ENCODE measurements at regions not wholly inside any gene's neighbourhood (a gene's known extent, or its start where the extent isn't known, plus 50 kb on each side); places are given as distances from the start of the nearest gene placed in this dataset.

DNA sequence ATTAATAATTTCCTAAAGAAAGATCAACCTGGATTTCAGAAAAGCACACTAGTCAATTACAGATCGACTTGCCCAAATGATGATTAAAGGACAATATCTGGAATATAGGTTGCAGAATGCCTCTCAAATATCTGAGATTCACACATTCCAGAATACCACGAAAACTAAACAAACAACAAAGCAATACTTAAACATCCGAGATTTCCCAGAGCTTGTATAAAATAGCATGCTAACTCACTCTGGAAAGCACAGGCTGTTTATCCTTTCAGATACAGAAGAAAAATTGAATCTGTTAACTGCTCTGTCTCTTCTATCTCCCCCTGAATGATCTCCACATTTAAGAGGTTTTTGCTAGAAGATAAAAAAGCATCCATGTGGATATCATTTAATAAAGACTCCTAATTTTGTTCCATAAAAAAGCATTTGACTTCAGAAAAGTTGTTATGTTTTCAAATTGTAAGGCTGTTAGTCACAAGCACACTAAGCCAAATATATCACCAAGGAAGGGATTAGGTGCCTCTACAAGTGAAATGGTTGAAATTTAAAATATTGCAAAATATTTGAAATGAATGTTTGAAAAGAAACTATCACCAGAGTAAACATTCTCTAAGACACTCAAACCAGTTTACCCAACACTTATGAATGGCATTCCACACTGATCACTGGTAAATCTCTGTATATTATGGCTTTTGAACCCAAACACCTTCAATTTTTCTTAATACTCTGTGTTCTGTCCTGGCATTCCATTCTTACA lies 865.1 kb upstream of the ADAMTS5 start:
- no peak for DNase-seq

GRCh38 chr21:27831177-27831576 lies 864.3 kb upstream of the ADAMTS5 start:
- no peak for DNase-seq

GRCh38 chr21:27827972-27828371 lies 861.1 kb upstream of the ADAMTS5 start:
- no peak for DNase-seq

DNA sequence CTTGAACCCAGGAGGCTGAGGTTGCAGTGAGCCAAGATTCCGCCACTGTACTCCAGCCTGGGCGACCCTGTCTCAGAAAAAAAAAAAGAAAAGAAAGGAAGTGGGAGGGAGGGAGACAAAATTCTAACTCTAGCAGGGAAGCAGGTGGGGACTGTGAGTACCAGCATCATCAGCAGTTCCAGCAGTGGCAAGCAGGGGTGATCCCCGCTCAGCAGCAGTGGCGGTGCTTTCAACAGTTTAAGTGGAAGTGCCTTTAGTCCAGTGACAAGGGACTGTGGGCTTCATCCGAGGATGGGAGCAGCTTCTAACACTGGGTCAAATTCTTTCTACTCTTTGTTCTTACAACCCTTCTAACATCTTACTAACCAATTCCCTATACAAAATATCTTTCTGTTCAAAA lies 858.1 kb upstream of the ADAMTS5 start:
- no peak for DNase-seq

DNA sequence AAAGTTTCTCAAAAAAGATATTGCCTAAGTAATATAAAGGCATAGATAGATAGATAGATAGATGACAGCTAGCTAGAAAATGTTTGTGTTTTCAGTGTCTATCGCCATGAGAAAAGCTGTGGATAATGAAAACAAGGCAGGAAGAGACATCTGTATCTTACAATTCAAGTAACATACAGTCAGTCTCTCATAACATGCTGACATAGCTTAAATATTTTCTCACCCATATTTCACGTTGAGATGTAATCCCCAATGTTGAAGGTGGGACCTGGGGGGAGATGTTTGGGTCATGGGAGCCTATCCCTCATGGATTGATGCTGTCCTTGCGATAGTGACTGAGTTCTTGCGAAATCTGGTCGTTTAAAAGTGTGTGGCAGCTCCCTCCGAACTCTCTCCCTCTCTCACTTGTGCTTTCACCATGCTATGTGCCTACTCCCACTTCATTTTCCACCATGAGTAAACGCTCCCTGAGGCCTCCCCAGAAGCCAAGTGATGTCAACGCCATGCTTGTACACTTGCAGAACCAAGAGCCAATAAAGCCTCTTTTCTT lies 856.8 kb upstream of the ADAMTS5 start:
- no peak for DNase-seq

GRCh38 chr21:27820342-27820741 lies 853.5 kb upstream of the ADAMTS5 start:
- DNase-seq = no peak

DNA sequence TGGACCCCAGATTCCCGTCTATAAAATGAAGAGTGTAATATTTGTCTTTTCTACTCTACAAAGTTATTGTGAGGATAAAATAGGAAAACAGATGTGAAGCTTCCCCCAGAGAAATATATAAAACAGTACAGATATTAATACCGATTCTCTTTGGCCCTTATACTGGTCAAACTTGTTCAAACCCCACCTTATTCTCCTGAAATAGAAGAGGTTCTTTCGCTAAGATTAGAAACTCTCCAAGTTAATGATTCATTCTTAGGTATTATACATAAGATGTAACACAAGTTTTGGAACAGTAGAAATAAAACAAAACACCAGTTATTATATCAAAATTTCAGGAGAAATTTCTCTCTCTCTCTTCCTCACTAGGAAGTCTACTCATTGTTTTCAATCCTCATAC lies 852.4 kb upstream of the ADAMTS5 start:
- DNase-seq = no peak

- DNase-seq = no peak
These were observed 852.0 kb upstream of the ADAMTS5 start for GRCh38 chr21:27818847-27819246.

DNA sequence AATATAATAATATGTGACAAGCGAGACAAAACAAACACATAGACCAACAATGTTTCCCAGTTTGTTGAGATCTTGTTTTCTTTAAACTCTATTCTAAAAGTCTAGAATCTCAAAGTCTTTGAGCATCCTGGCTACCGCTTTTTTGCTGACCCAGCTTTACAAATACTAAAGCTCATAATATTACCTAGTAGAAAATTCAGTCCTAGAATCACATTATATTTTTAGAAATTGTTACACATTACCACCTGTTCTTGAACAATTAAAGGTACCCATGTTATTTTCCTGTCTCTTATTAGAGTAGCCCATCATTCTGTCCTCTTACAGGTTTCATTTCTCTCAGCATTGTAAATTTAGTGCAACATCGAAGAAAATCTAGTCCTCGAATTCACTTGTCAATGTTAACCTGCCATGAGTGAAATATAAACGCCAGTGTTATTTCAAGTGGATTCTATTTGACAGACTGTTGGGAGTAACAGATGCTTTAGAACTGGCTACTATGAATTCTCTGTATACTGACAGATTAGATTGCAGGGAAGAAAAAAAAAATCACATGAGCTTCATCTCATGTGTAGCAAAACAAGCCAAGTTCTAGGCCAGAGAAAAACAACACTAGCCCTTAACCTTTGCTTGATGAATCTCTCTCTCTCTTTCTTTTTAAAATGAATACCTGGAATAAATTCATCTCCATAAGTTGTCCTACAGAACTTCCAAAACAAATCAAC lies 851.2 kb upstream of the ADAMTS5 start:
- no peak for DNase-seq

DNA sequence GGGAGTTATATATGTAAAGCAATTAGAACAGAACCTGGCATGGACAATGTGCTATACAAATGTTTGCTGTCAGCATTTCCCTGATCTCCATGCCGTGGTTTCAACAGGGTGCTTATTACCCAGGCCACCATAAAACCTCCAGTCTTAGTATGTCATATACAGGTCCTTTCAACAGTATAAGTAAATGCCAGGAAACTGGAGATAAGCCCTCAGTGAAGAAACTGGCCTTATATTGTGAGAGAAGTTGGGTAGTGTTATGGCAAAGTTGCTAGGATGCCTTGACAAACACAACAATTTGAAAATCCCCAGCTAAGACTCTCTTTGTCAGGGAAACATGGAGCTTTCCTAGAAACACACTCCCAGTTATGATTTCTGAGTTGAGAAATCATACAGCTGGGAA lies 850.2 kb upstream of the ADAMTS5 start:
- DNase-seq = no peak

DNA sequence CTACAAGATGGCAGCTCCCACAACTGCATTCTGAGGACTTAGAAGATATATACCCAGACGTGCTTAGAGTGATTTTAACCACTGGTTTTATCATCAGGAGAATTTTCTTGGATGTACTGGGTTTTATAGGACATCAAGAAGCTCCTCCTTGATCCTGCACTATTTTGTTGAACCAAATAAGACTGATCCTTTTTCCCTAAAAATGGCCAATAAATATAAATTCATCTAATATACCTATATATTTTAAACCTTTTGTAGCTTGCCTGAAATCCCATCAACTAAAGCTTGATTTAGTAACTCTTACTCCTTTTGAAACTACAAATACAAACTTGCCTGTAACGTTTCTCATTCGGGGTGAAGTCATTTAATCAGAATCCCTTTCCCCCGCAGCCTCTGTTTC lies 849.4 kb upstream of the ADAMTS5 start:
- DNase-seq = no peak

GRCh38 chr21:27814226-27814625 lies 847.3 kb upstream of the ADAMTS5 start:
- no peak for DNase-seq

DNA sequence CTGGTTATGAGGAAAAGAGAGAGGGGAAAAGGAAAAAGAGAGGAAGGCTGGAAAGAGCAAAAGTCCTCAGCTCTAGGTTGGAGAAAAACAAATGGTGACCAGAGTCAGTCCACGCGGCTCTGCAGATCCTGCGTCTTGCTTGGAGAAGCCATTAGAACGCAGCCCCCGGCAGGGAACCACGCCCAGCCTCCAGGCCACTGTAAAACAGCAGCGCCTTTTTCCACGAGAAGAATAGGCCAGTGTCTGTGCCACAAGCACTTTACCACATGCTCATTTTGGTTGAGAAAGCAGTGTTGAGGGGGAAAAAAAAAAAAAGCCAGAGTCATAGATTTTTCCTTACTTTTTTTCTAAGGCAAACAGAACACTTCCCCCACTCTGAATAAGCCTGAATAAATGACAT lies 846.9 kb upstream of the ADAMTS5 start:
- no peak for DNase-seq

DNA sequence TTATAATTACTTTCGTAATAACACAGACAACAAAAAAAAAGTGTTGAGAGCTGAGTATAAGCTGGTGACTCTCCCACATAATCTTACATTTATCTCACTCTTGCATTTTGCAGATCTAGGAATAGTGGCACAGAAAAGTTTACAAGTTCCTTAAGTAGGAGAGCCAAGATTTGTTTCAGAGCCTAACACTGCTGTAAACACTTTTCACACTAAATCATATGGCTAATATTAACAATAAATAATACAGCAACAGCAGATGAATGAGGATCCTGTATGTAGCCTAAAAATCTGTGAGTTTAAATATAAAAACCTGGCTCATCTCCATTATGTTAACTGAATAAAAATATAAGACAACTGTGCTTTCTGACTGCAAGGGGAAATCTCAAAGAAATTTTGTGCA lies 846.5 kb upstream of the ADAMTS5 start:
- DNase-seq = no peak

- no peak for DNase-seq
These were observed 845.4 kb upstream of the ADAMTS5 start for GRCh38 chr21:27812279-27812678.

DNA sequence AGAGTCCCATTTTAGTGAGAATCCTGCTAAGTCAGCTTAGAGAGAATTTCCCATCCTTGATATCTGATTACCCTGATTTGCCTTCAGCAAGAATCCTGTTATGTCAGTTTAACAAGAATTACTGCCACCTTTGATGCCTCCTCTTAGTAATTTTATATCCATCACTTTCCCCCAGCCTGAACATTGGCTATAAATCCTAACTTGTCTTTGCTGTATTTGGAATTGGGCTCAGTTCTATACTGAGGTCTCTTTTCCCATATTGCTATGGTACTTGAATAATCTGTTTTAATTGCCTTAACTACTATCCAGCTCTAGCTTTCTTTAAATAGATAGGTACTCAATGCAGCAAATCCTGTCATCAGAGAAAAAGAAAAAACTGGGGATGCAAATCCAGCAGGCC lies 842.0 kb upstream of the ADAMTS5 start:
- DNase-seq = no peak

DNA sequence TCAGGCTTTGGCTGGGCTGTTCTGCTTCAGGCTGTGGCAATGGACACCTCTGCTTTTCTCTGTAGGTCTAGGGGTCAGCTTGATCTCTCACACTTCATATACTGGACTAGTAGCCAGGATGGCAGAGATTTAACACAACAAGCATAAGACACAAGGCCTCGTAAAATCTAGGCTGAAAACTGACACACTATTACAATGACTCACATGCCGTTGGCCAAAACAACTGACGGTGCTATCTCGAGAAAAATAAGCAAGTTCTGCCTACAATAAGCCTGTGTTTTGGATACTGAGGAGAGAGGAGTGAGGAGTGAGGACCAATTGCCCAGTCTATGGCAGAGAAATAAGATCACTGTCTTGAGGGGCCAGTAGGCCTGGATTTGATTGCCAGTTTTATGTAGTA lies 840.7 kb upstream of the ADAMTS5 start:
- no peak for DNase-seq

GRCh38 chr21:27806281-27806680 lies 839.4 kb upstream of the ADAMTS5 start:
- DNase-seq = no peak

GRCh38 chr21:27805696-27806095 lies 838.8 kb upstream of the ADAMTS5 start:
- no peak for DNase-seq

DNA sequence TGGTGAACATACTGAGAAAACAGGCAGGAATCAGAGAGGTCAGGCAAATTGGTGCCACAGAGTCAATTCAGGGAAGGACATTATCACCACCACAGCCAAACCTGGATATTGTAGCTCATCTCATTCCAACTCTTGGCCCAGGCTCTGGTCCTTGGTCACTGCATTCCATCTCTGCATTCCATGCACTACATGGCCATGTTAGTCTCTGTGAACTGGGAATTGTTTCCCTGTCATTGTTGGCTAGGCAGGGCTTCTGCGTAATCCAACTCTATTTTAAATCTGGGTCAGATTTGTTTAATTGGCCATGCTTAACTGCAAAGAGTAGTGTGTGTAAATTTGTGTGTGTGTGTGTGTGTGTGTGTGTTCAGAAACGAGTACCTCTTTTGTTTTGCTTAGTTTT lies 837.6 kb upstream of the ADAMTS5 start:
- DNase-seq = no peak

GRCh38 chr21:27803571-27803970 lies 836.7 kb upstream of the ADAMTS5 start:
- no peak for DNase-seq

GRCh38 chr21:27802816-27803475 lies 836.1 kb upstream of the ADAMTS5 start:
- peak; percentile 48 for DNase-seq

DNA sequence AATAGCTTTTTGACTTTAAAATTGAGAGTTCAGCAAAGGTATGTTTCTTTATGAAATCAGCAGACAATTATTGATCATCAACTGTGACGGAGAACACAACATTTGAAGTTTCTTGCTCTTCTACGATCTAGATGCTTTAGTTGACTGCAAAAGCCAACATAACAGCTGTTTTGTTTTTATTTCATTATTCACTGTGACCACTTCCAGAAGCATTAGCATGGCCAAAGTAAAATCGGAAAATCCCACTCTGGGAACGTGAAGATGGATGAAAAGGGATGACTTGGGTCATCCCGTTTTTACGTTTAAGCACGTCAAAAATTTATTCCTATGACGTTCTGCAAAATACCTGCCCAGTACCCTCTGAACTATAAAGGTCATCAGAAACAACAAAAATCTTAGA lies 833.0 kb upstream of the ADAMTS5 start:
- no peak for DNase-seq

- no peak for DNase-seq
These were observed 829.2 kb upstream of the ADAMTS5 start for GRCh38 chr21:27796106-27796505.

Data from activated CD4-positive, alpha-beta T cell treated with anti-CD3 and anti-CD28 coated beads, Interleukin-10, Interleukin-2, amounts not matched to agents 100 ng/mL and 50 ng/mL, durations not matched to agents 16 hours and 8 hours (primary cell).